Heart left ventricle (tissue), 16 donors: ENCODE measurements at regions not wholly inside any gene's neighbourhood (a gene's known extent, or its start where the extent isn't known, plus 50 kb on each side); places are given as distances from the start of the nearest gene placed in this dataset.

Source experiments
- ATAC-seq, 4 donors: fragments of 200-7000 bp; cut with Tn5 transposase; one replicate each; pipeline ENCODE4 v1.9.1; 2020 to 2022; ENCODE audit warnings: moderate library complexity in 4 of 4, mild to moderate bottlenecking in 3 of 4, moderate number of reproducible peaks in 1 of 4
- DNase-seq, 5 donors: peaks; one replicate each; pipeline ENCODE4 v3.0.0-alpha.2; 2020
- H3K27ac ChIP-seq, 12 donors: fragments of 200-600 bp; sonication (generic) in 4 of 12; one replicate each; pipeline versions ENCODE4 v1.5.0 to v1.8.0; 2016 to 2022; ENCODE audit warnings: mild to moderate bottlenecking in 2 of 12
- H3K27me3 ChIP-seq, 9 donors: fragments of 200-600 bp; sonication (generic) in 2 of 9; one replicate each; pipeline versions ENCODE4 v1.5.1 to v1.8.0; 2016 to 2022; ENCODE audit warnings: mild to moderate bottlenecking in 3 of 9
- H3K36me3 ChIP-seq, 9 donors: fragments of 200-600 bp; sonication (generic) in 2 of 9; one replicate each; pipeline versions ENCODE4 v1.5.0 to v1.8.0; 2018 to 2022; ENCODE audit warnings: mild to moderate bottlenecking in 2 of 9
- H3K4me1 ChIP-seq, 12 donors: fragments of 200-600 bp; sonication (generic) in 4 of 12; one replicate each; pipeline versions ENCODE4 v1.5.0 to v1.8.0; 2016 to 2022; ENCODE audit warnings: mild to moderate bottlenecking in 3 of 12
- H3K4me3 ChIP-seq, 12 donors: fragments of 200-600 bp; sonication (generic) in 4 of 12; one replicate each; pipeline versions ENCODE4 v1.5.0 to v1.8.0; 2017 to 2022; ENCODE audit warnings: mild to moderate bottlenecking in 9 of 12, moderate library complexity in 4 of 12
- H3K9me3 ChIP-seq, 12 donors: fragments of 200-600 bp; sonication (generic) in 4 of 12; one replicate each; pipeline versions ENCODE4 v1.5.0 to v1.8.0; 2016 to 2022; ENCODE audit warnings: mild to moderate bottlenecking in 1 of 12
- POLR2A ChIP-seq, 2 donors: fragments of 450-650 bp; IDR thresholded peaks; one replicate each; pipeline ENCODE4 v1.6.1; 2017; ENCODE audit warnings: antibody characterized with exemption in 2 of 2, mild to moderate bottlenecking in 2 of 2, moderate library complexity in 2 of 2
- WGBS, 4 donors: extraction: QIAGEN DNeasy Blood & Tissue Kit in 2 of 4; methylation state at CpG; one replicate each; pipeline versions ENCODE4 v1.1.5 to v1.1.7; 2013 to 2018; 5-methylcytosine and 5-hydroxymethylcytosine counted together
- intact Hi-C, 10 donors: fragments of 100-400 bp; cut with DNase I; formaldehyde crosslinking; loops; one replicate each; pipeline versions ENCODE4 v1.11.1 to v1.14.2; 2022
- TF ChIP-seq, protein P1 (sequence below), 12 donors: fragments of 200-600 bp; sonication (generic) in 4 of 12; IDR thresholded peaks; one replicate each; pipeline versions ENCODE4 v1.5.0 to v1.8.0; 2018 to 2022; ENCODE audit warnings: antibody characterized with exemption in 12 of 12, mild to moderate bottlenecking in 5 of 12
- donor health status: ischemic (EF 13 %, LVEDD 7.1; RV severe dilation, severe dysfunction).
- donor health status: healthy with polysubstance abuse.
- donor health status: DM: no; HTN: yes; CAD: no.
- donor health status: DM: no; HTN: no; CAD: no.
- donor health status: ischemic (EF 25% LVEDD 6.9; RV normal size, moderate dysfunction).
- donor health status: ischemic (EF 25% LVEDD 5.7; RV mildly dilated, moderate dysfunction).
- donor health status: healthy.
- donor health status: DM: yes; HTN: yes; CAD: no.
- donor health status: ischemic (EF 35%, LVEDD 5.7; RV mildly dilated, moderate dysfunction).
- donor health status: nonischemic (EF 11% LVEDD 7.7; RV severe dilation, severe dysfunction).
- donor health status: DM: yes; HTN: yes; CAD: no.
- donor health status: PGD.
- donor health status: ischemic (EF 29% LVEDD 5.4; RV normal size, mild dysfunction).
- donor health status: nonischemic (EF 23%, LVEDD 6.1; RV moderate dilation, normal function).

DNA sequence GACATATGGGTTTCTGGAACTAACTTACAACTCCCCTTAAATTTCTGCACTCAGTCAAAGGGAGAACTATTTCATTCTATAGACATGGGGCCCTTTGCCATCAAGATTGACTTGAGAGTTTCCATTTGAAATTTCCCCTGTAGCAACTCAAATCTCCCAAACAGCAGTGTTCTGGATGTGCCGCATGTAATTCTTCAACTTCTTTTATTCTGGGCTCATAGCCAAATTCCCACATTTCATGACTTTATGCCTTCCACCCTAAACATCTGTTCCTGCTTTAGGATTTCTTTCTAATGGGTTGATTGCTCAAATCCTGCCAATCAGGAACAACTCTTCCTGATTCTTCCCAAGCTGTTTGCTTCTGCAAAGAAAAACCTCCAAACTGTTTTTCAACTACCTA lies 336.0 kb downstream of the TBC1D4 start:
- no peak for TF ChIP-seq POLR2A (IDR thresholded peaks at IDR 0.05)
- TF ChIP-seq, protein P1, sequence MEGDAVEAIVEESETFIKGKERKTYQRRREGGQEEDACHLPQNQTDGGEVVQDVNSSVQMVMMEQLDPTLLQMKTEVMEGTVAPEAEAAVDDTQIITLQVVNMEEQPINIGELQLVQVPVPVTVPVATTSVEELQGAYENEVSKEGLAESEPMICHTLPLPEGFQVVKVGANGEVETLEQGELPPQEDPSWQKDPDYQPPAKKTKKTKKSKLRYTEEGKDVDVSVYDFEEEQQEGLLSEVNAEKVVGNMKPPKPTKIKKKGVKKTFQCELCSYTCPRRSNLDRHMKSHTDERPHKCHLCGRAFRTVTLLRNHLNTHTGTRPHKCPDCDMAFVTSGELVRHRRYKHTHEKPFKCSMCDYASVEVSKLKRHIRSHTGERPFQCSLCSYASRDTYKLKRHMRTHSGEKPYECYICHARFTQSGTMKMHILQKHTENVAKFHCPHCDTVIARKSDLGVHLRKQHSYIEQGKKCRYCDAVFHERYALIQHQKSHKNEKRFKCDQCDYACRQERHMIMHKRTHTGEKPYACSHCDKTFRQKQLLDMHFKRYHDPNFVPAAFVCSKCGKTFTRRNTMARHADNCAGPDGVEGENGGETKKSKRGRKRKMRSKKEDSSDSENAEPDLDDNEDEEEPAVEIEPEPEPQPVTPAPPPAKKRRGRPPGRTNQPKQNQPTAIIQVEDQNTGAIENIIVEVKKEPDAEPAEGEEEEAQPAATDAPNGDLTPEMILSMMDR (IDR thresholded peaks at IDR 0.05) = no peak
- WGBS, 4 donors = 62 to 69% (median 66%) methylated on average over 1 of the region's 1 CpG
- H3K27ac ChIP-seq = no peak overlapping the region
- no peaks in the 10 kb centered on the region for H3K27me3 ChIP-seq
- ATAC-seq (no peak), DNase-seq (no peak)
- H3K4me1 ChIP-seq = no peaks in the 10 kb centered on the region
- intact Hi-C loops = no loop called here
- H3K4me3 ChIP-seq = no peak overlapping the region
- no peaks in the 10 kb centered on the region for H3K36me3 ChIP-seq
- no peaks in the 10 kb centered on the region for H3K9me3 ChIP-seq

DNA sequence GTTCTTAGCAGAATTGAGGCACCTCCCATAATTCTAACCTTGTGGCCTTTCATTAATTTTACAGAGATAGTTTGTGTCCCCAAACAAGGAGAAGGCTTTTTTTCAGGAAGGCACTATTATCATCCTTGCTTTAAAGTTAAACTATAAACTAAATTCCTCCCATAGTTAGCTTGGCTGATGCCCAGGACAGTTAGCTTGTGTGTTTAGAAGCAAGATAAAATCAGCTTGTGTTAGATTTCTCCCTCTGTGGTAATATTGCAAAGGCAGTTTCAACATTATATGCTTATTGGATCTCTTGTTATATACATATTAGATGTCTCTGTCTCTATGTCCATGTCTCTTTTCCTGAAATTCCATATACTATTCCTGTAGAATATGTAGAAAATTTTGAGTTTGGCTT lies 342.7 kb downstream of the TBC1D4 start:
- Histone ChIP-seq H3K27ac (no peak overlapping the region), H3K27me3 (no peaks in the 10 kb centered on the region), H3K4me1 (no peaks in the 10 kb centered on the region), H3K4me3 (no peak overlapping the region), H3K36me3 (no peaks in the 10 kb centered on the region), H3K9me3 (peaks cover 0 to 35% (median 9%) of the 10 kb centered on the region in 12 donors)
- ATAC-seq (no peak), DNase-seq (no peak)
- no peak for TF ChIP-seq POLR2A (IDR thresholded peaks at IDR 0.05)
- TF ChIP-seq, protein P1 (IDR thresholded peaks at IDR 0.05) = no peak
- intact Hi-C loops = no loop called here

GRCh38 chr13:75137911-75138571 lies 343.9 kb downstream of the TBC1D4 start:
- intact Hi-C loops = no loop called here
- WGBS, 4 donors = 62 to 68% (median 63%) methylated on average over 3 of the region's 3 CpGs
- H3K9me3 ChIP-seq = peaks cover 0 to 35% (median 9%) of the 10 kb centered on the region in 12 donors

DNA sequence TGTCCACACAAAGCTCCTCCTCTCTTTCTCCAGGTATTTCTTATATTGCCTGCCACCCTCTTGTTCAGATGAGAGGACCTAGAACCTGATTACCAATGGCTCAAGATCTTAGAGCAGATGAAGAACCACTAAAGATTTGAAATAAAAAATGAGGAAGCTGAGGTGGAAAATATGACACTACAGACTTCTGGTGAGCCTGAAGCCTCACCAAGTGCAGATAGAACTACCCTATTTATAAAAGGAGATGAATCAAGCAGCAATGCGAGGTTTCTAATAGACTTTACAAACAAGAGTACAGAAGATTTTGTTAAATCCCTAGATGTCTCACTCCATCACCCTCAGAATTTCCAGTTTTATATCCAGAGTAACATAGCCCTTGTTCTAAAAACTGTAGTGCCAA lies 345.8 kb downstream of the TBC1D4 start:
- DNase-seq = no peak
- TF ChIP-seq POLR2A (IDR thresholded peaks at IDR 0.05) = no peak
- TF ChIP-seq, protein P1 (IDR thresholded peaks at IDR 0.05) = no peak
- intact Hi-C loops = no loop called here
- no peak overlapping the region for H3K27ac ChIP-seq
- H3K9me3 ChIP-seq = peaks cover 0 to 35% (median 9%) of the 10 kb centered on the region in 12 donors
- H3K4me3 ChIP-seq = no peak overlapping the region
- ATAC-seq = no peak
- H3K36me3 ChIP-seq = no peaks in the 10 kb centered on the region
- no peaks in the 10 kb centered on the region for H3K27me3 ChIP-seq
- H3K4me1 ChIP-seq = no peaks in the 10 kb centered on the region
- WGBS, 4 donors = 81 to 97% (median 95%) methylated on average over 1 of the region's 1 CpG

More at GRCh38 chr13:75137911-75138571, 343.9 kb downstream of the TBC1D4 start:
- ATAC-seq (no peak), DNase-seq (no peak)
- Histone ChIP-seq H3K4me1 (no peaks in the 10 kb centered on the region), H3K27me3 (no peaks in the 10 kb centered on the region), H3K4me3 (no peak overlapping the region), H3K27ac (no peak overlapping the region), H3K36me3 (no peaks in the 10 kb centered on the region)
- TF ChIP-seq, protein P1 (IDR thresholded peaks at IDR 0.05) = no peak
- TF ChIP-seq POLR2A (IDR thresholded peaks at IDR 0.05) = no peak
